Fibroblast of lung (primary cell): ENCODE measurements at regions not wholly inside any gene's neighbourhood (a gene's known extent, or its start where the extent isn't known, plus 50 kb on each side); places are given as distances from the start of the nearest gene placed in this dataset.

Source experiments
- DNase-seq, 2 donors: peaks; one replicate each; pipeline versions ENCODE4 v3.0.0 to v3.0.0-alpha.2; 2010; ENCODE audit warnings: low read depth in 2 of 2
- H2AFZ ChIP-seq: 2 replicates; pipeline ENCODE4 v1.5.1; 2012; ENCODE audit warnings: low read length, control low read depth, inconsistent platforms
- H3K27ac ChIP-seq: 2 replicates; pipeline ENCODE4 v1.5.1; 2011; ENCODE audit warnings: low read length, control low read depth; ENCODE audit not compliant: insufficient read depth
- H3K27me3 ChIP-seq: 2 replicates; pipeline ENCODE4 v1.5.1; 2011; ENCODE audit warnings: mild to moderate bottlenecking, low read length; ENCODE audit not compliant: control insufficient read depth, insufficient read depth
- H3K36me3 ChIP-seq: 2 replicates; pipeline ENCODE4 v1.5.1; 2011; ENCODE audit warnings: low read length; ENCODE audit not compliant: control insufficient read depth, insufficient read depth
- H3K4me1 ChIP-seq: 2 replicates; pipeline ENCODE4 v1.5.1; 2011; ENCODE audit warnings: low read length; ENCODE audit not compliant: control insufficient read depth, insufficient read depth; ENCODE audit errors: extremely low read depth
- H3K4me2 ChIP-seq: 2 replicates; pipeline ENCODE4 v1.5.1; 2011; ENCODE audit warnings: low read length, control low read depth; ENCODE audit not compliant: insufficient read depth; ENCODE audit errors: extremely low read depth
- H3K4me3 ChIP-seq, 4 experiments: fragments of 200-600 bp in 1 of 4; sonication (generic) in 1 of 4; replicated peaks in 1 of 4; 2 replicates each; pipeline ENCODE4 v1.5.1; 2011 to 2016; ENCODE audit warnings: low read length in 4 of 4, low read depth in 3 of 4, mild to moderate bottlenecking in 3 of 4, control low read depth in 2 of 4, inconsistent platforms in 1 of 4, mixed read lengths in 1 of 4; ENCODE audit not compliant: insufficient read depth in 1 of 4; ENCODE audit errors: control extremely low read depth in 1 of 4
- H3K79me2 ChIP-seq: 2 replicates; pipeline ENCODE4 v1.5.1; 2012; ENCODE audit warnings: mild to moderate bottlenecking, low read length, inconsistent platforms; ENCODE audit not compliant: control insufficient read depth, insufficient read depth
- H3K9ac ChIP-seq: 2 replicates; pipeline ENCODE4 v1.5.1; 2011; ENCODE audit warnings: mild to moderate bottlenecking, low read length, control low read depth; ENCODE audit not compliant: insufficient read depth
- H3K9me3 ChIP-seq: 2 replicates; pipeline ENCODE4 v1.5.1; 2012; ENCODE audit warnings: low read depth, low read length; ENCODE audit not compliant: control insufficient read depth, insufficient read depth
- H4K20me1 ChIP-seq: 2 replicates; pipeline ENCODE4 v1.5.1; 2011; ENCODE audit warnings: low read length; ENCODE audit not compliant: control insufficient read depth, insufficient read depth; ENCODE audit errors: extremely low read depth
- EZH2 ChIP-seq: IDR thresholded peaks from 2 replicates; pipeline ENCODE4 v1.5.1; 2012; ENCODE audit warnings: low read length, control low read depth, mild to moderate bottlenecking; ENCODE audit errors: missing control alignments
- TF ChIP-seq, protein P1 (sequence below), 2 donors: IDR thresholded peaks in 1 of 2; conservative IDR thresholded peaks in 1 of 2; 1 replicate in 1 of 2; 2 replicates in 1 of 2; pipeline ENCODE4 v1.5.1; 2011 to 2012; ENCODE audit warnings: low read length in 2 of 2, control low read depth in 1 of 2, inconsistent platforms in 1 of 2, low read depth in 1 of 2, mild to moderate bottlenecking in 1 of 2

DNA sequence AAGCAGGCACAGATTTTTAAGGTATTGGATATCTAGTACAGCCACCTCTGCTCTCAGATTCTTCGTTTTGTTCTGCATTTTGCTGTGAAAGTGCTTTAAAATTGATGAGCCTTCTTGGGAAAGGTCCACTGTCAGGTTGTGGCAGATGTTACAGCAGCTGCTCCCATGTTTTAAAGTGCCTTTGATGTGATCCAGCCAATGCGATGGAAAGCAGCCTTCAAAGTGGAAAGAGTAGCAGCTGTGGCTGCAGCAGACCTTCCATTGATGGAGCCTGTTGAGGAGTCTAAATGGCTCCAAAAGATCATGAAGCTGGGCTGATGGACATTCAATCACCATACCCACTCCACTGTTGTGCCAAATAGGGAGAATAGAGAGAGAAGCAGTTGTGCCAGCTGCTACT lies 816.9 kb downstream of the PLA2G4A start:
- DNase-seq = no peak
- Histone ChIP-seq H3K4me1 (no peaks in the 10 kb centered on the region), H3K27me3 (no peaks in the 10 kb centered on the region), H3K27ac (no peak overlapping the region), H4K20me1 (no peaks in the 10 kb centered on the region), H3K4me3 (no peak overlapping the region), H3K36me3 (no peaks in the 10 kb centered on the region), H3K9me3 (no peaks in the 10 kb centered on the region), H3K9ac (no peak overlapping the region), H3K4me2 (no peak overlapping the region), H3K79me2 (no peaks in the 10 kb centered on the region), H2AFZ (no peak overlapping the region)
- no peak for TF ChIP-seq EZH2
- TF ChIP-seq, protein P1, sequence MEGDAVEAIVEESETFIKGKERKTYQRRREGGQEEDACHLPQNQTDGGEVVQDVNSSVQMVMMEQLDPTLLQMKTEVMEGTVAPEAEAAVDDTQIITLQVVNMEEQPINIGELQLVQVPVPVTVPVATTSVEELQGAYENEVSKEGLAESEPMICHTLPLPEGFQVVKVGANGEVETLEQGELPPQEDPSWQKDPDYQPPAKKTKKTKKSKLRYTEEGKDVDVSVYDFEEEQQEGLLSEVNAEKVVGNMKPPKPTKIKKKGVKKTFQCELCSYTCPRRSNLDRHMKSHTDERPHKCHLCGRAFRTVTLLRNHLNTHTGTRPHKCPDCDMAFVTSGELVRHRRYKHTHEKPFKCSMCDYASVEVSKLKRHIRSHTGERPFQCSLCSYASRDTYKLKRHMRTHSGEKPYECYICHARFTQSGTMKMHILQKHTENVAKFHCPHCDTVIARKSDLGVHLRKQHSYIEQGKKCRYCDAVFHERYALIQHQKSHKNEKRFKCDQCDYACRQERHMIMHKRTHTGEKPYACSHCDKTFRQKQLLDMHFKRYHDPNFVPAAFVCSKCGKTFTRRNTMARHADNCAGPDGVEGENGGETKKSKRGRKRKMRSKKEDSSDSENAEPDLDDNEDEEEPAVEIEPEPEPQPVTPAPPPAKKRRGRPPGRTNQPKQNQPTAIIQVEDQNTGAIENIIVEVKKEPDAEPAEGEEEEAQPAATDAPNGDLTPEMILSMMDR (conservative IDR thresholded peaks at IDR 0.05 in 1 of 2, IDR thresholded peaks at IDR 0.05 in 1 of 2; ENCODE audit: low read depth in 1 of 2, low read length in 2 of 2) = no peak

DNA sequence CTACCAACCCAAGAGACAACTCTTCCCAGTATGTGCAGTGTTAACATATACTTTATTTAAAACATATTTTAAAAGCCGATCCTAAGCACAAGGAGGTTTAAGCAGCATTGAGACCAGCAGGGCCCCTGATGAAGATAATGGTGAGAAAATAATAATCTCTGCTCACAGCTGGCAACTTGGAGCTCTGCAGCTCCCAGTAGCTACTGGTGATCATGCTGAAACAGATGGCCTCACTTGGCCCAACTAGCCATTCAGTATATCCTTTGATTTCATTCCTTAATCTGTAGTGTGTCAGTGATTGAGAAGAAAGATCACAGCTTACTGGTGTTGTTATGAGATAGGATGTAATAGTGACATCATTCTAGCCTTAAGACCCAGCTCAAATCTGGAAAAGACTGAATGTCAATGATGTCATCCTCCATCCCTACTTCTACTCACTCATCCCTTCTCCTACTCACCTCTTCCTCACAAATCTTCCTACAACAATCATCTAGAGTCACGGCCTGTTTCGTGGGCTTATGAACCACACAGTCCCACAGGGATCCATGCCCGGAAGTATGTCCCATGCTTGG lies 817.9 kb downstream of the PLA2G4A start:
- Histone ChIP-seq H4K20me1 (no peaks in the 10 kb centered on the region), H3K9me3 (no peaks in the 10 kb centered on the region), H3K36me3 (no peaks in the 10 kb centered on the region), H2AFZ (no peak overlapping the region), H3K79me2 (no peaks in the 10 kb centered on the region), H3K4me1 (no peaks in the 10 kb centered on the region), H3K9ac (no peak overlapping the region), H3K27me3 (no peaks in the 10 kb centered on the region), H3K27ac (no peak overlapping the region), H3K4me2 (no peak overlapping the region), H3K4me3 (no peak overlapping the region)
- no peak for DNase-seq
- no peak for TF ChIP-seq EZH2
- TF ChIP-seq, protein P1 (conservative IDR thresholded peaks at IDR 0.05 in 1 of 2, IDR thresholded peaks at IDR 0.05 in 1 of 2; ENCODE audit: low read depth in 1 of 2, low read length in 2 of 2) = no peak

DNA sequence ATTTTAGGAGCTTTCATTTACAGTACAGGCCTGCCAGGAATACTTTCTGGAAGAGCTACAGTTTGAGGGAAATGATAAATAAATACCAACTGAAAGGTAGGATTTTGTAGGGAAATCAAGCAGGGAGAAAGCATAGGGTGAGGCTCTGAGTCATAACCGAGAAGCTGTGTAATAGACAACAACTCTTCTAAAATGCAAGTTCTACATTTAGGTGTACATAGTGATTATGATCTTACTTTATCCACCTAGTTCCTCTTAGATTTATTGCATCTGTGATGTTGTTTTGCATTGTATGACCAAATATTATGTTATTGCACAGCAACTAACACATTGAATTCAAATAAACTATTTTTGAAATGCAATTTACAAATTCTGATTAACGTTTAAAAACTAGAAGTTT lies 819.3 kb downstream of the PLA2G4A start:
- DNase-seq = peak in 1 of 2 donors; percentile 3
- Histone ChIP-seq H3K4me1 (no peaks in the 10 kb centered on the region), H4K20me1 (no peaks in the 10 kb centered on the region), H3K79me2 (no peaks in the 10 kb centered on the region), H3K36me3 (no peaks in the 10 kb centered on the region), H3K9me3 (no peaks in the 10 kb centered on the region), H3K4me2 (no peak overlapping the region), H3K9ac (no peak overlapping the region), H3K4me3 (no peak overlapping the region), H3K27ac (no peak overlapping the region), H2AFZ (no peak overlapping the region), H3K27me3 (no peaks in the 10 kb centered on the region)
- TF ChIP-seq EZH2 = no peak
- TF ChIP-seq, protein P1 (conservative IDR thresholded peaks at IDR 0.05 in 1 of 2, IDR thresholded peaks at IDR 0.05 in 1 of 2; ENCODE audit: low read depth in 1 of 2, low read length in 2 of 2) = no peak
